C4-2B (cell line): ENCODE measurements at regions not wholly inside any gene's neighbourhood (a gene's known extent, or its start where the extent isn't known, plus 50 kb on each side); places are given as distances from the start of the nearest gene placed in this dataset.

Source experiments
- CTCF ChIP-seq: fragments of 450-650 bp; conservative IDR thresholded peaks from 2 replicates; pipeline ENCODE4 v1.5.1; 2017; ENCODE audit warnings: mild to moderate bottlenecking
- ZFX ChIP-seq: fragments of 450-650 bp; IDR thresholded peaks from 2 replicates; pipeline ENCODE4 v1.6.1; 2017

GRCh38 chr6:147640606-147641005, 132.1 kb downstream of the SAMD5 start:
- TF ChIP-seq CTCF: no peak
- no peak for TF ChIP-seq ZFX
